T-helper 1 cell treated with Interleukin-12 subunit alpha and Interleukin-12 subunit beta and Interleukin-4 antibody, amounts not matched to agents 30 μg/mL and 1 μg/mL, for 36 hours (primary cell): ENCODE measurements at regions not wholly inside any gene's neighbourhood (a gene's known extent, or its start where the extent isn't known, plus 50 kb on each side); places are given as distances from the start of the nearest gene placed in this dataset.

Source experiments
- H3K27ac Mint-ChIP-seq: one replicate; pipeline ENCODE4 v1.8.0; 2021; ENCODE audit warnings: mild to moderate bottlenecking, mixed read lengths
- H3K27me3 Mint-ChIP-seq: one replicate; pipeline ENCODE4 v1.8.0; 2021; ENCODE audit warnings: low read depth, mixed read lengths
- H3K36me3 Mint-ChIP-seq: one replicate; pipeline ENCODE4 v1.8.0; 2021; ENCODE audit warnings: low read depth, mixed read lengths
- H3K4me1 Mint-ChIP-seq: one replicate; pipeline ENCODE4 v1.8.0; 2021; ENCODE audit warnings: low read depth, mixed read lengths
- H3K4me3 Mint-ChIP-seq: one replicate; pipeline ENCODE4 v1.8.0; 2021; ENCODE audit warnings: mild to moderate bottlenecking, moderate library complexity, mixed read lengths
- H3K9me3 Mint-ChIP-seq: one replicate; pipeline ENCODE4 v1.8.0; 2021; ENCODE audit warnings: mixed read lengths

- Mint-ChIP-seq H3K36me3 (no peaks in the 10 kb centered on the region), H3K4me3 (no peak overlapping the region), H3K4me1 (no peaks in the 10 kb centered on the region)
Observed at GRCh38 chr1:30325085-30325935, 398.1 kb downstream of the MATN1 start.

GRCh38 chr1:30324251-30325084 lies 398.9 kb downstream of the MATN1 start:
- no peaks in the 10 kb centered on the region for H3K9me3 Mint-ChIP-seq
- H3K36me3 Mint-ChIP-seq: no peaks in the 10 kb centered on the region
- H3K4me3 Mint-ChIP-seq: no peak overlapping the region
- no peak overlapping the region for H3K27ac Mint-ChIP-seq
- no peaks in the 10 kb centered on the region for H3K27me3 Mint-ChIP-seq
- H3K4me1 Mint-ChIP-seq: no peaks in the 10 kb centered on the region

More at GRCh38 chr1:30325085-30325935, 398.1 kb downstream of the MATN1 start:
- no peaks in the 10 kb centered on the region for H3K27me3 Mint-ChIP-seq
- H3K27ac Mint-ChIP-seq: no peak overlapping the region
- no peaks in the 10 kb centered on the region for H3K9me3 Mint-ChIP-seq

- no peaks in the 10 kb centered on the region for H3K4me1 Mint-ChIP-seq
- no peaks in the 10 kb centered on the region for H3K27me3 Mint-ChIP-seq
- H3K36me3 Mint-ChIP-seq: no peaks in the 10 kb centered on the region
- H3K27ac Mint-ChIP-seq: no peak overlapping the region
- no peaks in the 10 kb centered on the region for H3K9me3 Mint-ChIP-seq
- no peak overlapping the region for H3K4me3 Mint-ChIP-seq
Observed at GRCh38 chr1:30323841-30324240, 399.5 kb downstream of the MATN1 start.

- Mint-ChIP-seq H3K4me1 (no peaks in the 10 kb centered on the region), H3K27ac (no peak overlapping the region), H3K9me3 (no peaks in the 10 kb centered on the region), H3K36me3 (no peaks in the 10 kb centered on the region), H3K4me3 (no peak overlapping the region), H3K27me3 (no peaks in the 10 kb centered on the region)
Observed at GRCh38 chr1:30323352-30323751, 400.0 kb downstream of the MATN1 start.

- Mint-ChIP-seq H3K27ac (no peak overlapping the region), H3K27me3 (peaks cover under 1% of the 10 kb centered on the region), H3K4me3 (no peak overlapping the region), H3K9me3 (no peaks in the 10 kb centered on the region), H3K36me3 (no peaks in the 10 kb centered on the region), H3K4me1 (no peaks in the 10 kb centered on the region)
Observed at GRCh38 chr1:30322859-30323257, 400.5 kb downstream of the MATN1 start.

- Mint-ChIP-seq H3K27me3 (peaks cover 4% of the 10 kb centered on the region), H3K36me3 (no peaks in the 10 kb centered on the region), H3K9me3 (no peaks in the 10 kb centered on the region), H3K4me3 (no peak overlapping the region), H3K27ac (no peak overlapping the region), H3K4me1 (no peaks in the 10 kb centered on the region)
Observed at GRCh38 chr1:30321996-30322858, 401.2 kb downstream of the MATN1 start.

- Mint-ChIP-seq H3K36me3 (no peaks in the 10 kb centered on the region), H3K9me3 (no peaks in the 10 kb centered on the region)
Observed at GRCh38 chr1:30321246-30321910, 402.0 kb downstream of the MATN1 start.

GRCh38 chr1:30320581-30320890 lies 402.8 kb downstream of the MATN1 start:
- peaks cover 4% of the 10 kb centered on the region for H3K27me3 Mint-ChIP-seq
- no peaks in the 10 kb centered on the region for H3K9me3 Mint-ChIP-seq
- no peak overlapping the region for H3K4me3 Mint-ChIP-seq
- no peaks in the 10 kb centered on the region for H3K4me1 Mint-ChIP-seq
- H3K27ac Mint-ChIP-seq: no peak overlapping the region
- no peaks in the 10 kb centered on the region for H3K36me3 Mint-ChIP-seq

More at GRCh38 chr1:30321246-30321910, 402.0 kb downstream of the MATN1 start:
- Mint-ChIP-seq H3K4me1 (no peaks in the 10 kb centered on the region), H3K27me3 (peaks cover 4% of the 10 kb centered on the region), H3K4me3 (no peak overlapping the region), H3K27ac (no peak overlapping the region)

GRCh38 chr1:30319765-30320580 lies 403.4 kb downstream of the MATN1 start:
- H3K4me1 Mint-ChIP-seq: no peaks in the 10 kb centered on the region
- no peak overlapping the region for H3K27ac Mint-ChIP-seq
- peaks cover 4% of the 10 kb centered on the region for H3K27me3 Mint-ChIP-seq
- no peaks in the 10 kb centered on the region for H3K36me3 Mint-ChIP-seq
- no peak overlapping the region for H3K4me3 Mint-ChIP-seq
- no peaks in the 10 kb centered on the region for H3K9me3 Mint-ChIP-seq

DNA sequence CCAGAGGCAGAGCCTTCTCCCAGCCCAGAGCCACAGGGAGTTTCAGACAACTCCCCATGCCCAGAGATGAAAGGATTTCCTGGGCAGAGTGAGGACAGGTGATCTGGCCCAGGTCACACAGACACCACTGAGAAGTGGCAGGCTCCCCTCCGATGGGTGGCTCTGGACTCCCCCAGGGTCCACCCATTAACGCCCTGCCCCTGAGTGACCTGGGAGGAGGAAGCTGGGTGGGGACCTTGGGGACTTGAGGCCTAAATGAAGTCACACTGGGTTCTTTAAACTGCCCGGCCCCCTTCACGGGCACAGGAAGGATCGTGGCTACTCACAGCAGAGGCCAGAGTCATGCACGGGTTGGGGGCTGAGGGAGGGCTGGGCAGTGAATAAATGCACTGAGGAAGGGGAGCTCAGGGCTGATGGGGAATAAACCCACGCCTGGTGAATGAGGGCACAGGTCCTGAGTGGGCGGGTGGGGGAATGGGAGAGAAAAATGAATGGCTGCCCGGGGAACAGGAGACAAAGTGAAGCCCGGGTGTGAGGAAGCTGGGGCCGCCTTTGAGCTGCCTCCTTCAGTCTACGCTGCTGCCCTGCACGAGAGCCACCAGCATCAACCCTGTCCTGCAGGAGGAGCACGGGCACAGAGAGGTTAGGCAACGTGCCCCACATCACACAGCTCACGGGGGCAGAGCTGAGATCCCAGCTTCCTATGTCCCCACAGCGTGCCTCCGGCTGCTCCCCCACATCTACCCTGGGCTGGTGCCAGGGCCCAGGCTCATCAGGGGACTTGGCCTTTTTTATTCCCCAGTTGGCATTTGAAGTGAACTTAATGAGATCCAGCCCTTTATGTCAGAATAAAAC lies 404.3 kb downstream of the MATN1 start:
- no peaks in the 10 kb centered on the region for H3K9me3 Mint-ChIP-seq
- H3K4me1 Mint-ChIP-seq: no peaks in the 10 kb centered on the region
- H3K27me3 Mint-ChIP-seq: peaks cover 4% of the 10 kb centered on the region
- no peak overlapping the region for H3K4me3 Mint-ChIP-seq
- no peak overlapping the region for H3K27ac Mint-ChIP-seq
- no peaks in the 10 kb centered on the region for H3K36me3 Mint-ChIP-seq

DNA sequence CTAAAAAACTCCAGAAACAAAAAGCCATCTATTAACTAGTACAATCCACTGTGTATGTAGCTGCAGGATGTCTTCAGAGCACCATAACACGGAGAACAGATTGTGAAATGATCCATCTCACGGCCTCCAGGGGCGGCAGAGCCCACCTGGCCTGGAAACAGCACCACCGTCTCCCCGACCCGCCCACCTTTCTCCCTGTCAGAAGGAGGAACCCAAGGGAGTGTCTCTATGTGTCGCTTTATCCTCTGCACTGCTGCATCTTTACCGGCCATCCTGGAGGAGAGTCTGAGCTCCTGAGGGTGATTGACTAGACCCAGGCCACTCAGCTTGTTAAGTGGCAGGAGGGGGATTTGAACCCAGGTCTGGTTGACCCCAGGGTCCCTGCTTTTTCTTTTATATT lies 405.0 kb downstream of the MATN1 start:
- Mint-ChIP-seq H3K27me3 (peaks cover 4% of the 10 kb centered on the region), H3K4me1 (no peaks in the 10 kb centered on the region), H3K9me3 (no peaks in the 10 kb centered on the region), H3K36me3 (no peaks in the 10 kb centered on the region), H3K27ac (no peak overlapping the region), H3K4me3 (no peak overlapping the region)

DNA sequence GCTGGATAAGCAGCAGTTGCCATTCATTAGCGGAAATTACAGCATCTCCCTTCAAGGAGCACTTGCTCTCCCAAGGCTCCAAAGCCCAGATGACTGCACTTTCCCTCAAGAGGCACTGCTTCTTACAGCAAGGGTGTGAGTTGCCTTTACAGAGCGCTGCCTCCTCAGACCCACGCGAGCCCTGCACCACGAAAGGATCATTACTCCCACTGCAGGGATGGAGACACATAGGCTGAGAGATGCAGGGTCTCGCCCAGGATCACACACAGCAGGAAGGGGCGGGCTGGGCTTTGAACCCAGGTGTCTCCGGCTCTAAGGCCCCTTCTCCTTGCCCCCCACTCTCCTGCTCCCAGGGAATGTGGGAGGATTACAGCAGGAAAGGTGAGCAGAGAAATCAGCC lies 405.5 kb downstream of the MATN1 start:
- no peaks in the 10 kb centered on the region for H3K36me3 Mint-ChIP-seq
- no peak overlapping the region for H3K27ac Mint-ChIP-seq
- H3K4me1 Mint-ChIP-seq: no peaks in the 10 kb centered on the region
- H3K4me3 Mint-ChIP-seq: no peak overlapping the region
- H3K9me3 Mint-ChIP-seq: no peaks in the 10 kb centered on the region
- H3K27me3 Mint-ChIP-seq: peaks cover 4% of the 10 kb centered on the region

- Mint-ChIP-seq H3K27ac (no peak overlapping the region), H3K27me3 (peaks cover 7% of the 10 kb centered on the region), H3K4me3 (no peak overlapping the region), H3K4me1 (no peaks in the 10 kb centered on the region), H3K9me3 (no peaks in the 10 kb centered on the region), H3K36me3 (no peaks in the 10 kb centered on the region)
Observed at GRCh38 chr1:30316056-30316455, 407.3 kb downstream of the MATN1 start.
